Right ventricle myocardium inferior (tissue), 1 donor: ENCODE measurements at regions not wholly inside any gene's neighbourhood (a gene's known extent, or its start where the extent isn't known, plus 50 kb on each side); places are given as distances from the start of the nearest gene placed in this dataset.
"Not testable (repeated sequence)": the region's sequence is repeated elsewhere in the genome, so short reads cannot be mapped to it uniquely, and the experiment has no call there.

Source experiments
- ATAC-seq: fragments of 200-7000 bp; cut with Tn5 transposase; one replicate; pipeline ENCODE4 v1.9.1; 2020; ENCODE audit warnings: mild to moderate bottlenecking, moderate library complexity
- DNase-seq: peaks from one replicate; pipeline ENCODE4 v3.0.0; 2021; ENCODE audit errors: missing footprints
- intact Hi-C: fragments of 100-400 bp; cut with DNase I; formaldehyde crosslinking; loops from one replicate; pipeline ENCODE4 v1.11.0; 2022
- donor health status: DM: no; HTN: yes; CAD: no; lungs with severe emphysema.

- intact Hi-C loops = no loop called here
- DNase-seq (no peak), ATAC-seq (no peak)
Observed at GRCh38 chr20:40634891-40635290, 54.1 kb downstream of the MAFB start.

- ATAC-seq = no peak
- DNase-seq = no peak
- intact Hi-C loops = no loop called here
Observed at GRCh38 chr20:40633123-40633850, 55.7 kb downstream of the MAFB start.

DNA sequence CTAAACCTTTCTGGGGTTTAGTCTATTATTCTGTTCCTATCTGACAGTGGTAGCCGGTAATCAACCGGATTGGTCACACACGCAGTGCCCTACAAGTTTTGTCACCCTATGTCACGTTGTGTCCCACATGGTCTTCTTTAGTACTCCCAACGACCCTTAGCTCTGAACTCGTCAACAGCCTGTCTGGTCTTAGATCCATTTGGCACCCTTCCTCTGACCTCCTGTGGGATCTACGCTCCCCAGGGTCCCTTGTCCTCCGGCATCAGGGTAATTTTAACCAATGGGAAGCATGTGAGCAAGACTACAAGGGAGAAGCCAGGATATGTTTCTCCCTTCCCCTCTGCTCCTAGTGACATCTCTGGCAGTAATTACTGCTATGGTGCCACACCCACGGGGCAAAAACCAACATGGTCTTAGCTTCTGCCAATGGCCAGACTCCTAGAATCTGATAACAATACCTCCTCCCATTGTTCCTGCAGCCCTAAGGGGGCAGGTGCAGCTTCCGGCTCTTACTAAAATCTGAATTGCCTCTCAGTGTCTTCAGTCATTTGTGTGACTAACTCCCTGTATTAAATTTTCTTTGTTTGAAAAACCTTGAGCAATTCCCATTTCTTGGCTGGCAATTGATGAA lies 56.6 kb downstream of the MAFB start:
- intact Hi-C loops = no loop called here
- DNase-seq (no peak), ATAC-seq (no peak)

DNA sequence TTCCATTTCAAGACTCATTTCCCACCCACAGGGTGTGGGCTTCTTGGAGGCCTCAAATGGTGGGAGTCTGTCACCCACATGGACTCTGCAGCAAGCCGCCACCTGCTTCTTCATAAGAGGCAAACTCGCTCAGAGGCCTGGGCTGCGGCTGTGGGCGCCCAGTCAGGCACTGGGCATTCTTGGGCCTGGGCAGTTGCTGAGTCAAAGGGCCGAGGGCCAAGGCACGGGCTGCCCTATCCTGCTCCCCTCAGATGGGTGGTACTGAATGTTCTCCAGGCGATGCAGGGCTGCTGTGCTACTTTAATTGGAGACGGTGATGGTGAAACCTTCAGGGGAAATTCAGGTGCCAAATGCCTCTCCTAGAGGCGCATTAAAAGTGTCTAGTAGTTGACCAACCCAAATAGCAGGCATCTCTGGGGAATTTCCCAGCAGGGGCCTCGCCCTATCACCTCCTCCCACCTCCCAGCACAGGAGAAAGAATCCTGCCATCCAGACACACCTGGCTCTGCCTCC lies 57.9 kb downstream of the MAFB start:
- intact Hi-C loops = no loop called here
- no peak for ATAC-seq
- DNase-seq = peak; percentile 65

DNA sequence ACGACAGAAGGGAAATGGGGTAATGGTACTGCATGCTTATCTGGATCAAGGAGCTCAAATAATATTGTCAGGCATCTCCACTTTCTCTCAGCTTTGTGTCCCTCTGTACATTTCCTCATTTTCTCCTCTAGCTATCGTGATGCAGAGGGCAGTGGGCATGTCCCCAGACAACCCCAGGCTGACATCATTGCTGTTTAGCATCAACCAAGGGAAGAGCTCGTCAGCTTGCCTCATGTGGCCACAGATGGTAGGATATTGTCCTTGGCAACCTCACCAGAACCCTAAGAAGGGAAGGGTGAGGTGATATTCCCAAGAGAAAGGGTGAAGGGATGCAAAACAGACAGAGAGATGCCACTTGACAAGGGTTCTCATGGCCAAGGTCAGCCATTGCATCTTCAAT lies 58.3 kb downstream of the MAFB start:
- no peak for ATAC-seq
- DNase-seq = no peak
- intact Hi-C loops = no loop called here

GRCh38 chr20:40630099-40630498 lies 58.9 kb downstream of the MAFB start:
- intact Hi-C loops = no loop called here
- ATAC-seq (no peak), DNase-seq (no peak)

DNA sequence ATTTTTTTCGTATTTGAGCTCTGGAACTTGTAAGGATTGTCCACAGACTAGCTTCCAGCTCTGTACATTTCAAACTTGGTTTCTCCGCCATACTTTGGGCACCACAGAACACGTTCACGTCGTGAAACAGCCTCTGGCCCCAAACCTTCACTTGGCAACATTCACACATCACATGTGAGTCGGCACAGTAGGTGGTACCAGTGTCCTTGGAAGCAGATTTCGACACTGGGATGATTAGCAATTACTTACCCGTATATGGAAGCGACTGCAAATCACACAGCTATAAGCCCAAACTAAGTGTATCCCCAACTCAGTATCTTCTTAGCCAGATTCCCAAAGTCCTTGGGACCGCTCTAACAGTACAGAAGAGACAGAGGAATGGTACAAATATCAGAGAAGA lies 60.2 kb downstream of the MAFB start:
- ATAC-seq = no peak
- intact Hi-C loops = no loop called here
- DNase-seq = no peak

GRCh38 chr20:40619053-40619452 lies 70.0 kb downstream of the MAFB start:
- DNase-seq, ATAC-seq, intact Hi-C loops: not testable (repeated sequence)

DNA sequence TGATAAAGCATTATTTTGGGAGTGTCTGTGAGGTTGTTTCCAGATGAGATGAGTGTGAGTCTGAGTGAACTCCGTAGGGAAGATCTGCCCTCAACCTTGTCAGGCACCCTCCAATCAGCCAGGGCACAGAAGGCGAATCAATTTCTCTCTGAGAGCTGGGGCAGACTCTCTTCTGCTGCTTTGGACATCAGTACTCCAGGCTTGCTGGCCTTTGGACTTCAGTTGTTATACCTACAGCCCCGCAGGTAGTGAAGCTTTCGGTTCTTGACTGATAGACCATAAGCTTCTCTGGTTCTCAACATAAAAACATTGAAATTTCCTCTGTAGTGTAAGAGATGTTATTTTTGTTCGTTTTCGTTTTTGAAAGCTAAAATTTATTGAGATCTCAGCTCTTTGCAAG lies 71.4 kb downstream of the MAFB start:
- intact Hi-C loops = no loop called here
- DNase-seq (no peak), ATAC-seq (no peak)

DNA sequence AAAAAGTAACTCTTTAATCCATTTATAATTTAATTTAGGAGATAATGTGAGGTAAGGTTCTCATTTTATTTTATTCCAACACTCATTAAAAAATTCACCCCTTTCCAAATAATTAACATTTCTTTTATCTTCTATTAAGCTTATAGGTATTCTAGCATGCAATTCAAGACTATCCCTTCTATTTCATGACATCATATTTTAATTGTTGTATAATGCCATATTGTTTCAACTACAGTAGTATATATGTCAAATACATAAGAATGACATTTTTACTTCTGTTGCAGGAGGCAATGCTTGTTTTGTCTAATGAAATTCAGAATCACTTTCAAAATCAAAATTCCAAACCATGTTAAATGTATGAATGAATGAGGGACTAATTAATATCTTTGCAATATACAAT lies 76.2 kb downstream of the MAFB start:
- intact Hi-C loops = no loop called here
- no peak for ATAC-seq
- DNase-seq = no peak

DNA sequence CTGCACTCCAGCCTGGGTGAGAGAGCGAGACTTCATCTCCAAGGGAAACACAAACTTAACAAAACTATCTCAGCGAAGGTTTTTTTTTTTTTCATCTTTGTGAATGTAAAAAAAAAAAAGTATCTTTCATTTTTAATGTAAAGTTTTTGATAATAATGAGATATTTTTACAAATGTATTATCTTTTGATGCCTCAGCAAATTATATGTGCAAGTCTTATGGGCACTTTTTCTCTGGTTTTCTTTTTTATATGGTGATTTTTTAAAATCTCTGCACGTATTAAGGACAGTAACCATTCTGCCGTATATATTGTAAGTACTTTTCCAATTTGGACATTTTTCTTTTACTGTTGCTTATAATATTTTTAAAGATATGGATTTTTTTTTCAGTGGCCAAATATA lies 76.8 kb downstream of the MAFB start:
- ATAC-seq (no peak), DNase-seq (no peak)
- intact Hi-C loops = no loop called here

- intact Hi-C loops = no loop called here
- DNase-seq (no peak), ATAC-seq (no peak)
Observed at GRCh38 chr20:40610730-40611129, 78.3 kb downstream of the MAFB start.

DNA sequence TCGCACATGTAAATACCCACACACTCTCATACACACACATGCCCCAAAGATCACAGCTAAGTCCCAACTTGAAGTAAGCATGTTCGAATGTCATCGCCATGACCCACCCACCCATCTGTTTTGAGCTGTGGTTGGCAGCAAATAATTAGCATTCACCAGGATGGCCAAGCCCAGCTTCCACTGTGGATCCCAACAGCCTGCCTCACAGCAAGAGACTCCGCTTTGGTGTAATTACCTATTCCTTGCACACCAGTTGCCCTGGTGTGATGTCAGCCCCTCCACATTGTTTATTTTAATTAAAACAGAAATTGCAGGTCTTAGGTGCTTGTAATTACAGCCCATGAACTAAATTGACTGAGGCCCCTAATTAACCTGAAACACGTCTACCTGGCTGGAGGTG lies 81.1 kb downstream of the MAFB start:
- intact Hi-C loops = no loop called here
- ATAC-seq (no peak), DNase-seq (no peak)

DNA sequence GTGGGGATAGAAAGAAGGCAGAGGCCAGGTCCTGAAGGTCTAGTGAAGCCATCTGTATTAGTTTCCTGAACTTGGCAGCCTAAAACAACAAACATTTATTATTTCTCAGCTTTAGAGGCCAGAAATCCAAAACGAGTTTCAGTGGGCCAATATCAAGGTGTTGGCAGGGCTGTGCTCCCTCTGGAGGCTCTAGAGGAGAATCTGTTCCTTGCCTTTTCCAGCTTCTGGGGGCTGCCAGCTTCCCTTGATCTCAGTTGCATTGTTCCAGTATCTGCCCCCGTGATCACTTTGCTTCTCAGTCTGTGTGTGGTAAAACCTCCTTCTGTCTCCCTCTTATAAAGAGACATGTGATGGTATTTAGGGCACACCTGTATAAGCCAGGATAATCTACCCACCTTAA lies 82.4 kb downstream of the MAFB start:
- no peak for ATAC-seq
- no peak for DNase-seq
- intact Hi-C loops = no loop called here

- ATAC-seq (no peak), DNase-seq (no peak)
- intact Hi-C loops = no loop called here
Observed at GRCh38 chr20:40606237-40606636, 82.8 kb downstream of the MAFB start.

DNA sequence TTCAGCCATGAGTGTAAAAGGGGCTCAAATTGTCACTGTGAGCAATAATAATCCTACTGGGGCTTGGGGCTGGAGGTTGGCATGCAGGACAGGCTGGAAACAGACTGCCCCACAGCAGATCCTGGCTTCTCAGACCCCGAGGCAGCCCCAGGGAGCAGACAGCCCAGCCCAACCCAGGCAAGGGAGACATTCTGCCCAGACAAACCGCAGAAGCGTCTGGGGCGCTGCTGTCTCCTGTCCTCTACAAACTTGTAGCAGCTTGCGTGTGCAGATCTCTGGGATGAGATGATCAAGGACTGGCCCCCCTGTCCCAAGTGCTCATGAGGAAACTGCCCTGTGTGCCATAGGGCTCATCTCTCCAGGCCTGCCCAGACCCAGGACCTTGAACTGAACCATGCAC lies 84.6 kb downstream of the MAFB start:
- DNase-seq (no peak), ATAC-seq (no peak)
- intact Hi-C loops = no loop called here

DNA sequence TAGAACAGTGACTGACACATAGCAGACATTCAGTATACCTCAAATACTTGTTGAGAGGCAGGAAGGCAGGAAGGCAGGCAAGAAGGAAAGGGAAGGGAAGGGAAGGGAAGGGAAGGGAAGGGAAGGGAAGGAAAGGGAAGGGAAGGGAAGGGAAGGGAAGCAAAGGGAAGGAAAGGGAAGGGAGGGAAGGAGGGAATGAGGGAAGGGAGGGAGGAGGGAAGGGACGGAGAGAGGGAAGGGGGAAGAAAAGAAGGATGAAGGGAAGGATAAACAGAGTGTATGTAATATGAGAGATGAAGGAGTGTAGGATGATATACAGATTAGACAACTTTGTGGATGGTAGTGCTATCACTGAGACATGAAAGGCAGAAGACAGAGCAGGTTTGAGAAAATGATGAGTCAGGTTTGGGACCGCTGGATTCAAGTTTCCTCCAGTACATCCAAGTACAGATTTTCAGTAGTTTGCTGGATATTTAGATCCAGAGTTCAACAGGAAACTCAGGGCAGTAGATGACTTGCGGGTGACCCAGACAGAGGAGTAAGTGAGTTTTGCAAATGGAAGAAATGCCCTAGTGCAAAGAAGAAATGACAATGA lies 85.9 kb downstream of the MAFB start:
- intact Hi-C loops = no loop called here
- ATAC-seq (no peak), DNase-seq (no peak)

DNA sequence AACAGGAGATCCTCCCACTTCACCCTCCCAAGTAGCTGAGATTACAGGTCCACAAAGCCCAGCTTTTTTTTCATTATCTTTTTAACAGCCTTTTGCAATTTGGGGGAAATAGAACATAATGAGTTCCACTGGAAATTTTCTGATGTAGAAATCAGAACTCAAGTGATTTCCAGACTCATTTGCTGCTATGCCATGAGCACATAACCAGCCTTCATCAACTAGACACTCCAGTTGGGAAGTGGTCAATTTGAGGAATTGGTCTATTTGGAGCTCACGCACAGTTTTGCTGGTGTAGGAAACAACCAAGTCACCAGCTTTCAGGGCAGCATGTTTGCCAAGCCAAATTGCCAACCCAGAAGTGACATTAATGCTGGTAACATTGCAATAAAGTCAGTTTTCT lies 86.7 kb downstream of the MAFB start:
- intact Hi-C loops = no loop called here
- ATAC-seq = no peak
- DNase-seq = no peak

DNA sequence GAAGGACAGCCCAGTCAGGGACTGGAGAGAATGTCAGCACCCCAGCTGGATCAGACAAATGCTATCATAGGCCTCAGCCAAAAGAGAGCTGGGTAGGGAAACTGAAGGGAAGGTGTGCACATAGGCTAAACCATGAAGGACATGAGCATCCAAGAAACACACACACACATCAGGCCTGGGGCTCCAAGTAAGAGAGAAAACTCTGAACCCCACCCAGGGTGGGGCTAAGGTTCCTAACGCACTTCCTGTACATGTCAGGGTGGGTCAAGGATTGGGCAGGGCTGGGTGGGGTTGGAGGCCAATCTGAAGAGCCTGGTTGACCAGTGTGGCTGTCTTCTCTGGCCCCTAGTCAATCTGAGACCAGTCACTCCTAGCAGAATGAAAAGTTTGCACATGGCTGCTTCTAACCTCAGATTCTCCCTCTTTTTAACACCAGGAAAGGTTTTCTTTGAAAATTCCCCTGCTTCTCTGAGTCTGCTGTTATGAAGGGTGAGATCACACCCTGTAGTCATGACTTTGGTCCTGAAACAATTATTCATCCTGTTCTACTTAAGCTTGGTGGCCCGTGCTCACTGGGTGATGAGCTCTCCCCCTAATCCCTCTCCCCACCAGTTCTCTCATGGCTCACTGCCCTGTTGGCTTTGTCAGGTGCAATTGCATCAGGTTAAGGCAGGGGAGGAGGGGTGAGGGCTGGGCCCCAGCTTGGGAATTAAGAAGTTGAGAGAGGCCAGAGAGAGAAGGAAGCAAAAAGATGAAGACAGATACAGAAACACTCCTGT lies 88.4 kb downstream of the MAFB start:
- intact Hi-C loops = no loop called here
- ATAC-seq (no peak), DNase-seq (no peak)

DNA sequence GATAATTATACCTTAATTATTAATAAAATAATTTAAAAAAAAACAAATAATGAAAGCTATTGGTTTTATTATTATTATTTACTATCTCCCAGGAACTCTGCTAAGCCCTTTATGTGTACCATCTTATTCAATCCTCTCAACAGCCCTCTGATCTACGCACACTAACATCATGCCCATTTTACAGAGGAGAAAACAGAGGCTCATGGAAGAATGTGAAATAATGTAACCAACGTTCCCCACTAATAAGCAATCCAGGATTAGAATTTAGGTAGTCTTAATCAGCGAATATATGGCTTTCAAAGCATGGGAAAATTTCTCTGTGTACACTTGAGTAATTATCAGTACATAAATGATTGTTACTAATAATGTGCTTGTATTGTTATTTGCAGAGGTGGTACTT lies 89.0 kb downstream of the MAFB start:
- DNase-seq = no peak
- intact Hi-C loops = no loop called here
- ATAC-seq = no peak
